HG03432 (cell line): ENCODE measurements at regions not wholly inside any gene's neighbourhood (a gene's known extent, or its start where the extent isn't known, plus 50 kb on each side); places are given as distances from the start of the nearest gene placed in this dataset.

Experiments
- ATAC-seq: cut with Tn5 transposase; IDR thresholded peaks from one replicate; pipeline ENCODE4 v1.9.1; 2021; ENCODE audit warnings: mild to moderate bottlenecking, moderate library complexity; ENCODE audit not compliant: unreplicated experiment

GRCh38 chrX:40282946-40283660, 185.3 kb upstream of the BCOR start:
- ATAC-seq: no peak

DNA sequence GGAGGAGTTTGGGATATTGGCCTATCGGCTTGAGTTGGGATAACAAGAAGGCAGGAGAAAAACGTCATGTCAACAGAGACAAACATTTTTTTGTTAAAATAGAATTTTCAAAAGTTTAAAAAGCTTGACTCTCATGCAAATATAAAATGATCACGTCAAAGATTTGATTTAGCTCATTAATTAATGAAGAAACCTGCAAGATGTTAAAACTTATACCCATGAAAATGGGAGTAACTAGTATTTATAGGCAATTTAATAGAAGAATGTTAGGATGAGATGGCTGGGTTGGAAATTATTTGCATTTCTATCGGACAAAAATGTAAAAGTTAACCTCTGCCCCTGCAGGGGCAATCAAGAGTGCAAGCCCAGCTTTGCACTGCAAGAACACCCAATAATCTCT, 184.6 kb upstream of the BCOR start:
- no peak for ATAC-seq

- ATAC-seq: no peak
Measured at GRCh38 chrX:40281336-40282005, 183.7 kb upstream of the BCOR start.

DNA sequence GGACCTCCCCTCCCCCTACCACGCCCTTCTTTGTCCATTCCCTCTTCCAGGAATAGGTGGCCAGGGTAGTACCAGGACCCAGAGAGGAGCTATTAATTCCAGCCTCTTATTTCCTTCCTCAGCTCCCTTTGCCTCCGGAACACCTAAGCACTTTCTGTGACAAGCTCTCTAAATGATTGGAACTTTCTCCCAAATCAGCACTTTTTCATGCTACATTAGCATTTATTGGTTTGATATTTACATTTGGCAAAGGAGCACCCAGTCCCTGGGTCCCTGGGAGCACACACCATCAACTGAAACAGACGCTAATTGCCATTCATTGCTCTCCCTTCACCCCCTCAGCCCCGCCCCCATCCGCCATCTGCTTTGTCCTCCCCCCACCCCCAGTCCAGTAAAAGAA, 182.0 kb upstream of the BCOR start:
- ATAC-seq: no peak

GRCh38 chrX:40279091-40279430, 181.3 kb upstream of the BCOR start:
- no peak for ATAC-seq

- ATAC-seq: no peak
Measured at GRCh38 chrX:40278340-40279090, 180.8 kb upstream of the BCOR start.

- no peak for ATAC-seq
Measured at GRCh38 chrX:40277672-40278071, 179.9 kb upstream of the BCOR start.

DNA sequence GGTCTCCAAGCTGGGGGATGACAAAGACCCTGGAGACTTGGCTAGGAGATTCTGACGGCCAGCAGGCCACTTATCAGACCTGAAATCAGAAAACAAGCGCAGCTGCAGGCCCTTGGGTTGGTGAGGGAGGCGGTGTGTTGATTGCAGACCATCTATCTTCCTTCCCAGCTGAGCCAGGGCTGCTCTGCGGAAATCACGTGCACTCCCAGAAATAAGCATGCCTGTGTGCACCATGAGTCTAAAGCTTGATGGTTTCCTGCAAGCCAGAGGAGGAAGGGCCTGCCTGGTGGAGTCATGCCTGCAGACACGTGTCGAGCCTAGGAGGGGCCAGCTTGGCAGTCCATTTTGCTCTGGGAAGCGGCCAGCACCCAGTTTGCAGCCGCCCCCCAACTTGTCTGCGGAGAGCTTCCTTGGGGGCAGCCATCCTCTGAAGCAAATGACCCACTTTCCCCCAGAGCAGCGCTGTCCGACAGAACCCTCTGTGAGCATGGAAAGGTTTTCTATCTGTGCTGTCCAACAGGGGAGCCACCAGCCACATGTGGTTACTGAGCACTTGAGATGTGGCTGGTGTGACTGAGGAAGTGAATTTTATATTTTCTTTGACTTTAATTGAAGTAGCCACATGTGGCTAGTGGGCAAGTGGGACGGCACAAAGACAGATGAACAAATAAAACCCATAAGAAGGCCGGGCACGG, 175.7 kb upstream of the BCOR start:
- no peak for ATAC-seq

DNA sequence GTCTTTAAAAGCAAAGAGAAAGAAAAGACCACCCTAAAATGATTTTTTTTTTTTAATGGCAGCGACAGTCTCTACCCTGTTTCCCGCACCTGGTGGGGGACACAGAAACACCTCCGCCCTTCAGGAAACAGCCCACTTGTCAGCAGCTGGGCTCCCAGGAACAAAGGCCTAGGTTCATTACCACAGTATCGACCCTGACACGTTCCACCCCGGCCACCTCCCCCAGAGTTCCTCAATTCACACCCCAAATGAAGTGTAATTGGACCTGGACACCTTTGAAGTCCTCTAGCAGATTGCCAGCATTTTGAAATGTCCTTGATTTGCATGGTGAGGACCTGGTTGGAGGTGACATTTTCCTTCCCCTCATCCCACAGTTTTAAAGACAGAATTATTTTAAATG, 175.0 kb upstream of the BCOR start:
- ATAC-seq: no peak

GRCh38 chrX:40272141-40272540, 174.4 kb upstream of the BCOR start:
- no peak for ATAC-seq

DNA sequence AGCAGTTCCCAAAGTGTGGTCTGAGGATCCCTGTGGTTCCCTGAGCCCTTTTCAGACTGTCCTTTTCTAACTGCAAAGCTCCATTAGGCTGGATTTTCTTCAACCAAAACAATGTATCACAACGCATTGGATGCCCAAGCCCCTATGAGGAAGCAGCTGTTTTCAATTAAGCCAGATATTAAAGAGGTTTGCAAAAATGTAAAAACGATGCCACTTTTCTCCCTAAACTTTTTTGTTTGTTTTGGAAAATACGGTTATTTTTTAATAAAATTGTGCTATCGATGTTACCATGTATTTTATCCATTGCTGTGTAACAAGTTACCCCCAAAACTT, 170.4 kb upstream of the BCOR start:
- no peak for ATAC-seq

DNA sequence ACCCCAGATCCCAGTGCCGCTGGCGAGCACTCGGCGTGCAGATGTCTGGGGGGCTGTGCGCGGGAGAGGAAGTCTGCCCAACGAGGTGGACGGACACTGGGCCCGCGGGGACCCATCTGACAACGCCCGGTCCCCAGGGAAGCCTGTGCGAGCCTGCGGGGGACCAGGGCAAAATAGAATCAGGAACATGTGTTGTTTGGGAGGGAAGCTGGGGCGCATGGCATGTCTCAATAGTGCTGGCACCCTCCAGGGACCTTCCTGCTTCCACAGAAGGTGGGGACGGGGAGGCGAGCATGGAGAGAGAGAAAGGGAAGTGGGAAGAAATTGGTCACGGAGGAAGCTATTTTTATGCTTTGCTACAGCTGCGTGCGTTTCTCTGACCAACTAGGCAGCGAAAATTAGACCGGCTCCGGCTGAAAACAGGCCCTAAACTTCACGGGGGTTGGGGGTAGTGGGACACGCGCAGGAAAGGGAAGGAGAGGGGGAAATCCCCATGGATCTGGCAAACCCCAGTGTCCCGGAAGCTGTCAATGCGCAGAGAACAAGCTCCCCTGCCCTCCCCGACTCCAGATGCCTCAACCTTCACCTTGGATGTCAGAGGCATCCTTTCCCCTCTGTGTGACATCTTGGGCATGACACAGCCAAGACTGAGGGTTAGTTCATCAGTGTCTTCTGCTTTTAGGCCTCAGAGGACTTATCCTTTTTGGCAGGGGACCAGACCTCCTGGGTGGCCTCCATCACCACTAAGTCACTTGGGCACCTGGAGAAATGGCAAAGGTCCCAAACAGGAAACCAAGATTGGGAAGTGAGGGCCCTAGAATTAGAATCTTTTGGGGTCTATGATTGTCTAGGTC, 169.8 kb upstream of the BCOR start:
- ATAC-seq: no peak

GRCh38 chrX:40266490-40267333, 169.0 kb upstream of the BCOR start:
- no peak for ATAC-seq

- ATAC-seq: no peak
Measured at GRCh38 chrX:40265936-40266335, 168.2 kb upstream of the BCOR start.

- ATAC-seq: no peak
Measured at GRCh38 chrX:40263014-40263560, 165.3 kb upstream of the BCOR start.

- no peak for ATAC-seq
Measured at GRCh38 chrX:40262157-40263013, 164.6 kb upstream of the BCOR start.

- ATAC-seq: no peak
Measured at GRCh38 chrX:40261833-40262156, 164.0 kb upstream of the BCOR start.

- no peak for ATAC-seq
Measured at GRCh38 chrX:40260146-40260747, 162.5 kb upstream of the BCOR start.
